Activated CD8-positive, alpha-beta memory T cell treated with anti-CD3 and anti-CD28 coated beads, Interleukin-2, amount 50 U/mL, for 24 hours (primary cell): ENCODE measurements at regions not wholly inside any gene's neighbourhood (a gene's known extent, or its start where the extent isn't known, plus 50 kb on each side); places are given as distances from the start of the nearest gene placed in this dataset.

Experiments used
- DNase-seq: peaks from one replicate; pipeline ENCODE4 v3.0.0-alpha.2; 2020; ENCODE audit errors: extremely low read depth

DNA sequence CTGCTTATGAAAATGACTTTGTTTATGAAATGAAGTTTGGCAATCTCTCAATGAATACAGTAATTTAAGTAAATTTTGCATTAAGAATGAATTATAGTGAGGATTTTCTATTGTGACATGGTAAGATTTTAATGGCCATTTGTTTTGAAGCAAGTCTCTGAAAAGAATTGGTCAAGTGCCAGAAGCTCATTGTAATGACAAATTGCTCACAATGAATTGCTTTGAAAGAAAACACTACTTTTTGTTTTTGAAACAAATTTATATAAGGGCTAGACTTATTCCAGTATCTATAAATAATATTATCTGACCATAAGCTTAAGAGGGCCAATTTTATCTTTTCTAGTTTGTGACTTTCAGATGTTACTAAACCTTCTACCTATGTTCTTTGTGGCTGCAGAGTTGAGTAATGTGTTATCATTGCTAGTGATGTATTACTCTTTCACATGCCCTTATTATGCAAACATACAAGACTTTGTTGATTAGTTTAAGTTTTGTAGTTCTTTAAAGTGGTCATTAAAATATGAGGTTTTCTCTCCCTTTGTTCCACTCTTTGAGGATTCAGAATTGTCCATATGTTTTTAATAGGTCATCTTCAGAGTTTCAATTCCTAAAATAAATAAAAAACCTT is 93.0 kb upstream of the ZNF608 start:
- no peak for DNase-seq

DNA sequence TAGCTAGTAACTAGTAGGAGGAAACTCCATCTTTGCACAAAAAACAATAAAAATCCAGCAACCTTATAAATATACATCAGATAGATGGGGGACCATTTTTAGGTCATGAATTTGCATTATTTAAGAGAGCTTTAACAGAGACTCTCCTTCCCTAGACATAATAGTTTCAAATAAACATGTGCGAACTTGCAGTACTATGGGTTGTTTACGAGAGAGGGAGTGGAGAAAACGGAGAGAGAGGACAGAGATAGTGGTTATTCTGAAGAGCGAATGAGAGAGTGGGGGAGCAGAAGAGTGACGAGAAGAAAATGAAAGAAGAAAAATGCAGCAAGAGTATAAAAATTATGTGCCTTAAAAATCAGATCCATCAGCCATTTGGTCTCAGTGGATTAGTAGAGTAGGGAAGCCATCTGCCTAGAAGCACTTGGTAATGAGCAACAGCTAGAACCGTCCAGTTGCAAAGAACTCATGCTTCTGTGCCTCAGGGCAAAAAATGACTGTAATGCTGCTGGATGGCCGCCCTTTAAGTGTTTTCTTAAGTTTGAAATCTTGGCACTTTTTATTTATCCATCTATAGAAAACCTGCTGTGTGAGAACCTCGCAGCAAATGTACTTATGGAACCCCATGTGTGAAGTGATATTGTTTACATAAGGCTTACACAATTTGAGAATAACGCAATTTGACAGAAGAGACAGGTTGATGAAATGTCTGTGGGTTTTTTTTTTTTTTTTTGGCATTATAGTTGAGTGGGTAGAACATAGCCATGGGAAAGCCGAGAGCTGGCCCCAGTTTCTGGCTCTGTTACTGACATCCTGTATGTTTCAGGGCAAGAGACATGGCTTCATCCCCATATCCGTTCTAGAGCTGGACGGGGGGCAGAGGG is 95.6 kb upstream of the ZNF608 start:
- DNase-seq, result no peak

DNA sequence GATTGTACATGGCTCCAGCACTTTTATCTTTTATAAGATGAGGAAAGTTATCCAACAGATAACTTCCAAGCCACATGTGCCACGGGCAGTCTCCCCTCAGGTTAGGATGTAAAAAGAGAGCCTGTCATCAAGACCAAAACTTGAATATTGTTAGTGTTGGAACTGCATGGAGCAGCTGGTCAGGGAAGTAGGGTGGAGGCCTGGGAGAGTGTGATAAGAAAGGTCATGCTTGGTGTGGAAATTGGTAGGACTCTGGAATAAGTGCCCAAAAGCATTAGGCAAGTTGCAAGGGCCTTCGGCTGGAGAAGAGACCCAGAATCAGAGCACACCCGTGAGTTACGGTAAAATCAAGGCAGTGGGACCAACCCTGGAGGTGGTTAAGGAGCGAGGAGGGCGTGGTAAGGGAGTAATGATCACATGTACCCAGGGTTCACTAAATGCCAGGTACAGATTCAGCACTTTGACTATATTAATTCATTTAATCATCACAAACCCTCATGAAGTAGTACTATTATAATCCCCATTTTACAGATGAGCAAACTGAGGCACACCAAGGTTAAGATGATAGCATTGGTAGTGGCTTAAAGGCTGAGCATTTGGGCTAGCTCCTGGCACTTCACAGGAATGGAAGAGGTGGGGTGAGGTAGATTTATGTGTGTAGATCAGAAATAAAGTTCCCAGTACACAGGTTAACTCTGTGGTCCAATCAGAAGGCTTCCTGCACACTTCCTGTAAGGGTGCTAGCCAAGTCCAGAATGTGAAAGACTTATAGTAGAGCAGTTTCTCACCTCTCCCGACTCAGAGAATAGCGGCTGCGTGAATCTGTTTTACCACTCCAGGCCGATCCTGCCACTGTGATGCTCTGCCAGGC is 96.5 kb upstream of the ZNF608 start:
- DNase-seq, result no peak

DNA sequence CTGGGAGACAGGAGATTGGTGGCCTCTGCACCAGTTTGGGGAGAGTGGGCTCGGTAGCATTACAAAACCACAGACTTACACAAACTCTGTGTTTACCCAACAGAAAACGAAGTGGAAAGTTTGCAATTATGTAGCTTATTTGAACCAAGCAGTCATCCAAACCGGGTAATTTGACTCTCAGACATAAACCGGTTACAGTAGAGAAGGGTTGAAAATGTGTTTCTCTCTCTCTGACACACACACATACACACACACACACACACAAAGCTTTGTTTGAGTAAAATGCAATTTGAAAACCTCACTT is 97.1 kb upstream of the ZNF608 start:
- DNase-seq, result no peak

DNA sequence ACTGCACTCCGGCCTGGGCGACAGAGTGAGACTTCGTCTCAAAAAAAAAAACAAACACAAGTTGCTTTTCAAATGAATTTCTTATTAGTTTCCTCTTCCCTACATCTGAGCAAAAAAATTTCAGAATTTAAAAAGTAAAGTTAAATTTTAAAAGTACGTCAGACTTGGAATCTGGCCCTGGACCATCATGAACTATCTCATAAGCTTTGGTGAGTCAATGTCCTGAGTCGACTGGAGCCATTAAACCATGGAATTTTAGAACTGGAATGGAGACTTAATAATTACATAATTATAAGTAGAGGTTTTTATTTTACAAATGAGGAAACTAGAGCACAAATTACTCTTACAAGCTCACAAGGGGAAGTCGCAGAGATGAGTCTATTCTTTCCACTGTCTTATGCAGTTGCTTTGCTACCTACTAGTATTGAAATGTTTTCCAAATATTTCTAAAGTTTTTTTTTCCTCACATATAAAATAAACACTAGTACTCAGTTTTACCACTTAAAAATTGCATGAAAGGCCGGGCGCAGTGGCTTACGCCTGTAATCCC is 98.0 kb upstream of the ZNF608 start:
- no peak for DNase-seq

DNA sequence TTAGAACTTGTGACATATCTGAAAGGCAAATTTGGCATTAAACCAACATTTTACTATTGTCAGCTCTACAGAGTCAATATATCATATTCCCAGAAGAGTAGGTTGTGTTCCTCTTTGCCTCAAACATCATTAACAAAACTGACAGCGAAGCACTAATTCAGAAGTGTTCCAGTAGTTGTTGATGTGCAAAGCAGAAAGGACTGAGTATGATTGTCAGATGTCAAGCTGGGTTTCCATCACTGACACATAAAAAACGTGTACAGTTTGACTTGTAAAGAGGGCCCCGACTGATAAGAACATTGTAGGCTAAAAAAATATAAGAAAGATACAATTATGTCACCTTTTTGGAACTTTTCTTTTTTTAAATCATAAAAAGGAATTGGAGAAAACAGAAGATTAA is 101.5 kb upstream of the ZNF608 start:
- DNase-seq, result no peak

DNA sequence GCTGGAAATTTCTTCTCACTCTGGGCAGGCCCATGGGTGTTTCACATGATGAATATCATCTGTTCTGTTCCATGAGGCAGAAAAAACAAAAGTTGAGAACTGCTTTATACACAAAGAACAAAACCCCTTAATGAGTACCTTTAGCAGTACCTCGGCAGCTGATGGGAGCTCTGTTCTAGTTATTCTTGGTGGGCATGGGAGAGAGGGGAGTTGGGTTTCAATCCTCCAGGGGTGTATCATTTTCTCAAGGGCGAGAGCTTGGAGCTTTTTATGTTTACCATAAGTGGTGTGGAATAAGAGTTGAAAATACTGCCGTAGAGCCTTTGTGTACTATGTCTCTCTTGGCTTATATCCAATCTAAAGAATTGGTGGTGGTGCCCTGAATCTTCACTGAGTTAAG is 103.3 kb upstream of the ZNF608 start:
- no peak for DNase-seq

DNA sequence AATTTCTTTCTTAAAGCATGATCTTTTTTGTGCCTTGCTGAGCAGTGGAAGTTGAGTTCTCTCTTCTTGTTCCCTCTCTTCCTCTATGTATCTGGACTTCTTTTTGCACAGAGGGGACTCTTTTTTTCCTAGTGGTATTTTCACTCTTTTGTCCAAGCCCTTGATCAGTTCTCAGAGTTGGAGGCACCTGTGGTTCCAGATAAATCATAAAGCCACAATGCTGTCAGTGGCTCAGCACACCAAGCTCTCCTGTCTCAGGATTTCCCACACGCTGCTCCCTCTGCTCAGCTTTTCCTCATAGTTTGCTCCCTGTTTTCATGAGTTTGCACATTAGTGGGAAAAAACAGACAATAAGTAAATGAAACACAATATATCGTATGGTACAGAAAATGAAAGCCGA is 110.3 kb upstream of the ZNF608 start:
- DNase-seq, result no peak

DNA sequence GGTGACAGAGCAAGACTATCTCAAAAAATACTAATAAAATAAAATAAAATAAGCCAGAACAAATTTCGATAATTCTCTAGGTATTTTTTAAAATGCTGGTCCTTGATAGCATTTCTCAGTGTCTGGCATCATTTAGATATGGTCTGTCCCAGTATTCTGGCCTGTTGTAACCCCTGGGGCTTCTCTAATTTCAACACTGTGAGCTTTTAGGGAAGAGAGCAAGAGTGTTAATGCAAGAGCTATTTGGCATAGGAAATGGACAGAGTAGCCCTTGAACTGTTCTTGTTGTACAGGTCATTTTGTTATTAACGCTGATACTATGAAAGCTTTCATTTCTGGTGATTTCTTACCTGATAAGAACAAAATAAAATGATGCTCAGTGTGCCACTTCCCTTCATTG is 112.2 kb upstream of the ZNF608 start:
- no peak for DNase-seq

DNA sequence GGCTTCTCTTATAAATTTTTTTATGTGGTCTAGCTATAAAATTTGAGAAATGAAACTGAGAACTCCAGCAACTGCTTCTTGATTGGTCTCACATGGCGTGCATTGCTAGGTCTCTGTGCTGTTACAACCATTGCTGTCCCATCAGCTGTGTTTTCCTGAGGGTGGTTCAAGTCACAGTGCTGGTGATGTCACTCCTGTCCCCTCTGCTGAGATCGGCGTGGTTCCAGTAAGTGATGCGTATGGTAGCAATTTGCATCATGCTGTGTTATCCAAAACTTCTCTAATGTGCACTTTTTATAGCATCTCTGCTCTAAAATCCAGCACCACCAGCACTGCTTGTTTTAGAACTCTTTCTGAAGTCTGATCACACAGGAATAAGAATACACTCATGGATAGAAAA is 112.6 kb upstream of the ZNF608 start:
- DNase-seq, result no peak

DNA sequence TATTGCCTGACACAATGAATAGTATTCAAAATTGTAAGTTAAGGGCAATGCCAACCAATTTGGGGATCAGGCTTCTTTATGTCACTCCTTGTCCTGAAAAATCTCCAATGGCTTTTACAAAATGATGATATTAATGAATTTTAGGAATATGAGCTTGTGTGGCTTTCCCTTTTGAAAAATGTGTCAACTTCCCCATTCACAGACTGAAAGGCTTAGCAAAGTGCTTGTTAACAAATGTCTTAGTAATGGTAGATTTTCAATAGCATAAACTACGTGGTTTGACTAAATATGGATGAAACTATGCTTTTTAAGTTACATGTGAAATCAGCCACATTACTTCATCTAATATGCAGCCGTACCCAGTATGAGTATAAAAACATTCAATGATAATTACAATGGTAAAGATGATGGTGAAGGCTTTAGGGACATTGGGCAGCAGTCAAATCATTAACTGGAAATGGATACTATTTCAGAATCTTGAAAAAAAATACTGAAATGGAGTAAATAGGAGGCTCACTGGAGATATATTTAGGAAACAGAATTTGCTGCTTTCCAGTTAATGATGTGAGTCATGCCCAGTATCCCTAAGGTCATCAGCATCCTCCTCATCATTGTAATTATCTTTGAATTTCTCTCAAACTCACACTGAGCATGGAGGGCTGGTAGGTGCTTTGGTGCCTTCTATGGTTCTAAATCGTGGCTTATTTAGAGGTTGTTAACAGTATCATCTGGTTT is 113.3 kb upstream of the ZNF608 start:
- DNase-seq, result no peak

DNA sequence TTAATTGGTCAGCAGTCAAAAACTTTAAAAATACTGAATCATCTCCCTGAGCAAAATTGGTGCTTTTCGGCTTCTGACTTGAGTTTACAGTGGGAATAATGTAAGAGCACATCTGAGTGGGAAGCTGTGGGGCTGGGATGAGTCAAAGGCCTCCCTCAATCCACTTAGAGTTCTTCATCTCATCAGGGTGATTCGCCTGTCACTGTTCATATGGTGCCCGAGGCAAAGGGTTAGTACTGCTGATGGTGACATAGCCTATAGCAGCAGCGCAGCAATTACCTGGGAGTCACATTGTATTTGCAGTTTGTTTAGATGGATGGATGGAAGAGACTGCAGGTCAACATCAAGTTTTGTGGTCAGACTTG is 113.8 kb upstream of the ZNF608 start:
- no peak for DNase-seq

DNA sequence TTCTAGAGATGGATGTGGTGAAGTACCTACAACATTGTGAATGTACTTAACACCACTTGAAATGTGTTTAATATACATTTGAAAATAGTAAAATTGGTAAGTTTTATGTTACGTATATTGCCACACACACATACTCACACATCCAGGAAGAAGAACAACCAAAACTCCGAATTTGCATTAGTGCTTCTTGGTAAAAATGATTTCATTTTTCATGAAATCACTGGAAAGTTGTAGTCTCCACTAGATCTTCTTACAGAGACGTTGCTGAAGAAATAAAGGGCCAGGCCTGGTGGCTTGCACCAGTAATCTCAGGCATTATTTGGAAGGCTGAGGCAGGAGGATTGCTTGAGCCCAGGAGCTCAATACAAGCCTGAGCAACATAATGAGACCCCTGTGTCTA is 118.6 kb upstream of the ZNF608 start:
- no peak for DNase-seq

DNA sequence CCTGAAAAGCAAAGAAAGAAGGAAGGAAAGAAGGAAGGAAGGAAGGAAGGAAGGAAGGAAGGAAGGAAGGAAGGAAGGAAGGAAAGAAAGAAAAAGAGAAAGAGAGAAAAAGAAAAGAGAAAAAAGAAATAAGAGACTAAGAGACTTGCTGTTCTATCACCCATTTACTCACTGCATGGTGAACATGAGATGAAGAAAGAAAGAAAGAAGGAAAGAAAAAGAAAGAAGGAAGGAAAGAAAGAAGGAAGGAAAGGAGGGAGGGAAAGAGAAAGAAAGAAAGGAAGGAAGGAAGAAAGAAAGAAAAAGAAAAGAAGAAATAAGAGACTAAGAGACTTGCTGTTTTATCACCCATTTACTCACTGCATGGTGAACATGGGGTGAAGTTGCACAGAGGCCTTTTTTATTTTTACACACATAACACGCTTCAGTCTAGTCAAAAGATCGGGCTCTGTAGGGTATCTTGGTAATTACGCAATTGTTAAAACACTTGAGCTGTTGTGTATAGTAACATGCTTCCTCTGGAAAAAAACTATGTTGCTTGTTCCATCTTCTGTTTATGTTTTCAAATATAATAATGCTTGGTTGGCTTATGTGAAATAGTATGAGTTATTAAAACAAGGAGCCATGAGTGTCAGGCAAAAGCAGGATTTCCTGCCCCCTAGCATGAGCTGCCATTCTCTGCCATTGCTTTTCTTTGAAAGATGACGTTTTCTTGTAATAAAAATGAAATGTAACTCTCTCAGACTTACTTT is 119.3 kb upstream of the ZNF608 start:
- no peak for DNase-seq

DNA sequence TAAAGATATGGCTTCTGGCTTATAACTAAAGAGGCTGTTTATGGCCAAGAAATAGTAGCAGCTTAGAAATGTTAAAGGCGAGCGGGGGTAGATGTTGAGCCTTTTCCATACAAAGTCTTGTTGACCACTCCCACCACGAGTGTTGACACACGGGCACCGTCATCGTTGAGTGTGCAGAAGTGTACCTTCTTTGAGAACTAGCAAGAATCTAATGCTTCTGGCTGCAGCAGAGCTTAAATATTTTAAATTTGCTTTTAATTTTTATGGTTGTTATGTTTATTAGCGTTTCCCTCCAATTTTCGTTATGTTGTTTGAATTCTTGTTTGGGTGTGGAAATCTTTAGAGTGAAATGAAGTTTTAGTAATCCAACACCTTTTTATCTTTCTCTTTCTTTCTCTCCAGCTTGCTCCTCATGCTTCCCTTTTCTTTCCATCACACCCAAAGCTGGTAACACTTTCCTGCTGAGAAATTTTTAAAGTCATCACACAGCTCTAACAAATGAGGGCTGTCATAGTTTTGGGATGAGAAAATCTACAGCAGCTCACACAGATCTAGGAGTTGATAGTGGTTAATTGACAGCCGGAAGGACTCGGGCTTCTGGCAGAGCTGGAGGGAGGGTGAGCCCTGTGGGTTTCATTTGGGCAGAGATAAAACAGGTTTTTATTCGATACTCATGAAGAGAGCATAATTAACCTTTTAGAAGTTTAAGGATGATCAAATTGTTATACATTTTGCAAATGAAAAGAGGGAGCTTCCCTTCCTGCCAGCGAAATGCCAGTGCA is 120.1 kb upstream of the ZNF608 start:
- no peak for DNase-seq

DNA sequence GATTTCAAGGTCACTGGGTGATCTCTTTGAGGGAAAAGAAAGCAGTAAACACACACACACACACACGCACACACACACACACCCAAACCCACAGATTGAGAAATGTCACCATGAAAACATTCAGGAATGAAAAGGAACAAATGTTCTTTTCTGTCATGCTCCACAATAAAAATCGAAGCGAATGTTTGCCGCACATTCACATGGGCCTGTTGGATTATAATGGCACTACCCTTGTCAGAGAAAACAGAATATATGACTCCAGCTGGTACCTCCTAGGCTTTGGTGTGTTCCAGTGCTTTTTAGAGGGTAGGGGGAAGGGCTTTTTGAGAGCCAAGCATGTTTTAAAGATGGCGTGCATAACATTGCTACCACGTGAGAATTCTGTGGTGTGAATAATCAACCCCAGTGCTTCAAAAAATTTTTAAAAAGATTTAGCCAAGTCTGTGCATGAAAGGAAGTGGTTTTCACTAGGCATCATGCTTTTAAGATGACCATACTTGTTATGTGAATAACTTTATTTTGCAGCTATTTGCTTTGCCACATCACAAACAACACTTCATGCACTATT is 120.8 kb upstream of the ZNF608 start:
- DNase-seq, result no peak

DNA sequence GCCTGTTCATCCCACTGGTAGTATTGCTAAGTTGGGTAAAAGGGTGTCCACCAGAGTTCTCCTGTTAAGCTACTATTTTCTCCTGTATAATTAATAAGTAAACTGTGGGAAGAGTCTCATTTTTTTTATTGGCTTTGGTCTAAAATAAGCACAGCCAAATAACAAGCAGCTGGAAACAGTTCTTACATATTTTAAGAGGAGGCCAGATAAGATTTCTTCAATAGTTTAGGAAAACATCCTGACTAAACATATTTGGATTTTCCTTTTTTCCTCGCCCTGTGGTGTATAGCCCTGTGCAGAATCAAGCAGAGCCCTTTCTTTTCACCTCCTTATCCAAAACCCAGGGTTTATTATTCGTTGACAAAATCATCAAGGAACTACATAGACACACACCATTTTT is 122.2 kb upstream of the ZNF608 start:
- DNase-seq, result no peak

DNA sequence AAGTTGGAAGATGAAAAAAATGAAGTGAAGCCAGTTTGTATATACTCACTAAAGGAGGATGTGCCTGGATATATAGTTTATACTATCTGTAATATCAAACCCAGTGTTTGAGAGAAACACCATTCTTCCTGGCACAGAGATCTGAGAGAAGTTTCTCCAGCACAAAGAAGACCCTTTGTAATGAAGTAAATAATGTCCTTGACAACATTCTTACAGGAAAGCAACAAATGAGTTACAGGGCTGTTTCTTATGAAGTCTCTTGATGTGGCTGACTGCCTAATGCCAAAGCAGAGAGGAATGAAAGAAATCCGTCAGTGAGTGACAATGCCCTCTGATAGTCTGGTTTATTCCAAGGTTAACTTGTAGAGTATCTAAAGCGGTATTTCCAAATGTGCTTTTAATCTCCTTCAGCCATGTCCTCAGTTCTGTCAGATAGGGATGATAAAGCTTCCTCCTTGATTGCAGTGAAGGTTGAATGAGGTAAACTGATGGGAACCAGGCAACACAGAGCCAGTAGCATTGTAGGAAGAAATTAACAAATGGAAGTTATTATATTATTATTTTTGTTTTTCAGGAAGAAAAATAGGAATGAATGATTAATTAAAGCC is 123.1 kb upstream of the ZNF608 start:
- no peak for DNase-seq

DNA sequence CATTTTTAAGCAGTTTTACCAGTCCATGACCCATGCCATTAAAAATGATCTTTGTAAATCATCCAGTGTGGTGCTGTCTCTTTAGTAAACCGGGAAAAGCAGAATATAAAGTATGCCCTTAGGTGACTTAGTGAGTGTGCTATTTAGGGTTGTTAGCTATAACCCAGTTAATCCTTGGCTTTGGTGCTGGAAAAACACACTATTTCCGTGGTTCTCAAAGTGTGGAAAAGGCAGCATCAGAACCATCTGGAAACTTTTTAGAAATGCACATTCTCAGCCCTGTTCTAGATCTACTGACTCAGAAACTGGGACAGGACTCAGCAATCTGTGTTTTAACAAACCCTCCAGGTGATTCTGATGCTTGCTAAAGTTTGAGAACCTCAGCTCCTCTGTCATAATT is 123.6 kb upstream of the ZNF608 start:
- DNase-seq, result no peak

DNA sequence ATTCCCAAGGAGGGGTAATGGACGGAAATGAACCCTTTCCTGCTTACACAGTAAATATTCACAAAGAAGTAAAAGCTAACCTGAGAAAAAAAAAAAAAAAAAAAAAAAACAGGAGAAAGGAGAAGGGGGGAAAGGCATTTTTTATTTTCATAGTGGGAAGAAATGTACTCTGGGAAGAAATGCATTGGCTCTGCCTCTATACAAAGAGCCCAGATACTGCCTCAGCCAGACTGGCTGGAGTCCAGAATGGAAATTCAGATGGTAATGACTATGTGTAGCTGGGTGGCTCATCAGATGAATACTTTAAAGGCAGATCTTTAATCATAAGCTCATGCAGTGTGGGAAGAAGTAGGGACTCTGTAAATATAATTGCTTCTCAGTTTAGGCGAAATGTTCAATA is 124.9 kb upstream of the ZNF608 start:
- DNase-seq, result no peak
